ENCODE measurements at regions not wholly inside any gene's neighbourhood (a gene's known extent, or its start where the extent isn't known, plus 50 kb on each side); places are given as distances from the start of the nearest gene placed in this dataset.

GRCh38 chr7:112880818-112881418, 90.7 kb upstream of the TMEM168 start:
- DNase-seq, result no peak

- DNase-seq, result no peak
These were observed 87.7 kb upstream of the TMEM168 start for GRCh38 chr7:112877691-112878460.

- no peak for DNase-seq
These were observed 86.7 kb upstream of the TMEM168 start for GRCh38 chr7:112876877-112877276.

GRCh38 chr7:112874909-112875308, 84.7 kb upstream of the TMEM168 start:
- no peak for DNase-seq

GRCh38 chr7:112873831-112874553, 83.8 kb upstream of the TMEM168 start:
- no peak for DNase-seq

GRCh38 chr7:112869111-112869774, 79.0 kb upstream of the TMEM168 start:
- DNase-seq, result no peak

- no peak for DNase-seq
These were observed 78.4 kb upstream of the TMEM168 start for GRCh38 chr7:112868609-112869008.

- no peak for DNase-seq
These were observed 76.2 kb upstream of the TMEM168 start for GRCh38 chr7:112866424-112866823.

- DNase-seq, result no peak
These were observed 74.2 kb upstream of the TMEM168 start for GRCh38 chr7:112864380-112864779.

- DNase-seq, result no peak
These were observed 68.6 kb upstream of the TMEM168 start for GRCh38 chr7:112858838-112859237.

- no peak for DNase-seq
These were observed 65.0 kb upstream of the TMEM168 start for GRCh38 chr7:112855227-112855626.

- DNase-seq, result no peak
These were observed 64.0 kb upstream of the TMEM168 start for GRCh38 chr7:112854169-112854568.

- no peak for DNase-seq
These were observed 63.2 kb upstream of the TMEM168 start for GRCh38 chr7:112853422-112853821.

GRCh38 chr7:112843151-112843550, 53.0 kb upstream of the TMEM168 start:
- DNase-seq, result no peak
